ENCODE measurements at regions not wholly inside any gene's neighbourhood (a gene's known extent, or its start where the extent isn't known, plus 50 kb on each side); places are given as distances from the start of the nearest gene placed in this dataset.

GRCh38 chr4:106767991-106768390 is 268.1 kb downstream of the DKK2 start:
- H3K36me3 ChIP-seq (ENCODE audit: control insufficient read depth, insufficient read depth, low read length): no peaks in the 10 kb centered on the region
- peak overlapping the region; percentile 59 for H3K27ac ChIP-seq (ENCODE audit: low read length)
- DNase-seq: peak; percentile 42
- WGBS (ENCODE audit: insufficient coverage): 94% methylated on average over 2 of the region's 2 CpGs
- H3K9me3 ChIP-seq (replicated peaks; ENCODE audit: control insufficient read depth, low read depth, low read length): peaks cover 4% of the 10 kb centered on the region
- H3K27me3 ChIP-seq (ENCODE audit: control insufficient read depth, insufficient read depth, low read length): no peaks in the 10 kb centered on the region
- peaks cover 7% of the 10 kb centered on the region for H3K4me1 ChIP-seq (ENCODE audit: control insufficient read depth, insufficient read depth, low read length)
- H3K4me3 ChIP-seq (ENCODE audit: low read length): no peak overlapping the region

GRCh38 chr4:106766519-106766918 is 269.6 kb downstream of the DKK2 start:
- DNase-seq: no peak
- no peak overlapping the region for H3K4me3 ChIP-seq (ENCODE audit: low read length)

GRCh38 chr4:106764774-106765173 is 271.3 kb downstream of the DKK2 start:
- no peak for DNase-seq
- Histone ChIP-seq H3K4me3 (ENCODE audit: low read length) (no peak overlapping the region), H3K27me3 (ENCODE audit: control insufficient read depth, insufficient read depth, low read length) (no peaks in the 10 kb centered on the region), H3K9me3 (replicated peaks; ENCODE audit: control insufficient read depth, low read depth, low read length) (peaks cover 4% of the 10 kb centered on the region), H3K4me1 (ENCODE audit: control insufficient read depth, insufficient read depth, low read length) (peaks cover 8% of the 10 kb centered on the region), H3K27ac (ENCODE audit: low read length) (no peak overlapping the region), H3K36me3 (ENCODE audit: control insufficient read depth, insufficient read depth, low read length) (no peaks in the 10 kb centered on the region)
- WGBS (ENCODE audit: insufficient coverage): 100% methylated on average over 2 of the region's 4 CpGs

More at GRCh38 chr4:106766519-106766918, 269.6 kb downstream of the DKK2 start:
- peaks cover 4% of the 10 kb centered on the region for H3K9me3 ChIP-seq (replicated peaks; ENCODE audit: control insufficient read depth, low read depth, low read length)
- H3K4me1 ChIP-seq (ENCODE audit: control insufficient read depth, insufficient read depth, low read length): peaks cover 8% of the 10 kb centered on the region
- no peak overlapping the region for H3K27ac ChIP-seq (ENCODE audit: low read length)
- H3K27me3 ChIP-seq (ENCODE audit: control insufficient read depth, insufficient read depth, low read length): no peaks in the 10 kb centered on the region
- no peaks in the 10 kb centered on the region for H3K36me3 ChIP-seq (ENCODE audit: control insufficient read depth, insufficient read depth, low read length)

GRCh38 chr4:106762666-106763443 is 273.3 kb downstream of the DKK2 start:
- WGBS (ENCODE audit: insufficient coverage): 0% methylated on average over 2 of the region's 5 CpGs
- H3K27me3 ChIP-seq (ENCODE audit: control insufficient read depth, insufficient read depth, low read length): no peaks in the 10 kb centered on the region
- H3K4me3 ChIP-seq (ENCODE audit: low read length): no peak overlapping the region
- no peaks in the 10 kb centered on the region for H3K36me3 ChIP-seq (ENCODE audit: control insufficient read depth, insufficient read depth, low read length)
- no peaks in the 10 kb centered on the region for H3K9me3 ChIP-seq (replicated peaks; ENCODE audit: control insufficient read depth, low read depth, low read length)
- peak overlapping the region; percentile 64 for H3K27ac ChIP-seq (ENCODE audit: low read length)
- DNase-seq: peak; percentile 82
- peaks cover 4% of the 10 kb centered on the region for H3K4me1 ChIP-seq (ENCODE audit: control insufficient read depth, insufficient read depth, low read length)

GRCh38 chr4:106753426-106753825 is 282.7 kb downstream of the DKK2 start:
- Histone ChIP-seq H3K4me1 (ENCODE audit: control insufficient read depth, insufficient read depth, low read length) (no peaks in the 10 kb centered on the region), H3K27ac (ENCODE audit: low read length) (no peak overlapping the region), H3K36me3 (ENCODE audit: control insufficient read depth, insufficient read depth, low read length) (no peaks in the 10 kb centered on the region), H3K27me3 (ENCODE audit: control insufficient read depth, insufficient read depth, low read length) (no peaks in the 10 kb centered on the region), H3K4me3 (ENCODE audit: low read length) (no peak overlapping the region), H3K9me3 (replicated peaks; ENCODE audit: control insufficient read depth, low read depth, low read length) (no peaks in the 10 kb centered on the region)
- 33% methylated on average over 2 of the region's 3 CpGs for WGBS (ENCODE audit: insufficient coverage)
- DNase-seq: no peak

GRCh38 chr4:106746451-106746850 is 289.7 kb downstream of the DKK2 start:
- peak; percentile 21 for DNase-seq

GRCh38 chr4:106738121-106738520 is 298.0 kb downstream of the DKK2 start:
- no peaks in the 10 kb centered on the region for H3K4me1 ChIP-seq (ENCODE audit: control insufficient read depth, insufficient read depth, low read length)
- no peak overlapping the region for H3K4me3 ChIP-seq (ENCODE audit: low read length)
- no peak overlapping the region for H3K27ac ChIP-seq (ENCODE audit: low read length)
- no peaks in the 10 kb centered on the region for H3K9me3 ChIP-seq (replicated peaks; ENCODE audit: control insufficient read depth, low read depth, low read length)
- H3K27me3 ChIP-seq (ENCODE audit: control insufficient read depth, insufficient read depth, low read length): no peaks in the 10 kb centered on the region
- H3K36me3 ChIP-seq (ENCODE audit: control insufficient read depth, insufficient read depth, low read length): no peaks in the 10 kb centered on the region
- no peak for DNase-seq
- no CpG with 5 or more reads among the region's 5 CpGs for WGBS (ENCODE audit: insufficient coverage)

More at GRCh38 chr4:106746451-106746850, 289.7 kb downstream of the DKK2 start:
- Histone ChIP-seq H3K4me1 (ENCODE audit: control insufficient read depth, insufficient read depth, low read length) (no peaks in the 10 kb centered on the region), H3K27ac (ENCODE audit: low read length) (no peak overlapping the region), H3K27me3 (ENCODE audit: control insufficient read depth, insufficient read depth, low read length) (no peaks in the 10 kb centered on the region), H3K36me3 (ENCODE audit: control insufficient read depth, insufficient read depth, low read length) (no peaks in the 10 kb centered on the region), H3K4me3 (ENCODE audit: low read length) (no peak overlapping the region), H3K9me3 (replicated peaks; ENCODE audit: control insufficient read depth, low read depth, low read length) (no peaks in the 10 kb centered on the region)

GRCh38 chr4:106718548-106718947 is 317.6 kb downstream of the DKK2 start:
- WGBS (ENCODE audit: insufficient coverage): no CpG with 5 or more reads among the region's 1 CpG

GRCh38 chr4:106717091-106717490 is 319.0 kb downstream of the DKK2 start:
- no CpG with 5 or more reads among the region's 4 CpGs for WGBS (ENCODE audit: insufficient coverage)
- DNase-seq: peak; percentile 61
- no peaks in the 10 kb centered on the region for H3K27me3 ChIP-seq (ENCODE audit: control insufficient read depth, insufficient read depth, low read length)
- H3K36me3 ChIP-seq (ENCODE audit: control insufficient read depth, insufficient read depth, low read length): no peaks in the 10 kb centered on the region
- H3K9me3 ChIP-seq (replicated peaks; ENCODE audit: control insufficient read depth, low read depth, low read length): no peaks in the 10 kb centered on the region
- H3K4me1 ChIP-seq (ENCODE audit: control insufficient read depth, insufficient read depth, low read length): no peaks in the 10 kb centered on the region
- no peak overlapping the region for H3K27ac ChIP-seq (ENCODE audit: low read length)
- no peak overlapping the region for H3K4me3 ChIP-seq (ENCODE audit: low read length)

More at GRCh38 chr4:106718548-106718947, 317.6 kb downstream of the DKK2 start:
- Histone ChIP-seq H3K27me3 (ENCODE audit: control insufficient read depth, insufficient read depth, low read length) (no peaks in the 10 kb centered on the region), H3K4me1 (ENCODE audit: control insufficient read depth, insufficient read depth, low read length) (no peaks in the 10 kb centered on the region), H3K9me3 (replicated peaks; ENCODE audit: control insufficient read depth, low read depth, low read length) (no peaks in the 10 kb centered on the region), H3K4me3 (ENCODE audit: low read length) (no peak overlapping the region), H3K36me3 (ENCODE audit: control insufficient read depth, insufficient read depth, low read length) (no peaks in the 10 kb centered on the region), H3K27ac (ENCODE audit: low read length) (no peak overlapping the region)
- no peak for DNase-seq

GRCh38 chr4:106715825-106716224 is 320.3 kb downstream of the DKK2 start:
- Histone ChIP-seq H3K27me3 (ENCODE audit: control insufficient read depth, insufficient read depth, low read length) (no peaks in the 10 kb centered on the region), H3K4me1 (ENCODE audit: control insufficient read depth, insufficient read depth, low read length) (no peaks in the 10 kb centered on the region), H3K36me3 (ENCODE audit: control insufficient read depth, insufficient read depth, low read length) (no peaks in the 10 kb centered on the region), H3K9me3 (replicated peaks; ENCODE audit: control insufficient read depth, low read depth, low read length) (no peaks in the 10 kb centered on the region), H3K4me3 (ENCODE audit: low read length) (no peak overlapping the region), H3K27ac (ENCODE audit: low read length) (no peak overlapping the region)
- no peak for DNase-seq

GRCh38 chr4:106708464-106708816 is 327.7 kb downstream of the DKK2 start:
- WGBS (ENCODE audit: insufficient coverage): 88% methylated on average over 1 of the region's 5 CpGs
- Histone ChIP-seq H3K9me3 (replicated peaks; ENCODE audit: control insufficient read depth, low read depth, low read length) (no peaks in the 10 kb centered on the region), H3K27ac (ENCODE audit: low read length) (no peak overlapping the region), H3K4me1 (ENCODE audit: control insufficient read depth, insufficient read depth, low read length) (no peaks in the 10 kb centered on the region), H3K4me3 (ENCODE audit: low read length) (no peak overlapping the region), H3K36me3 (ENCODE audit: control insufficient read depth, insufficient read depth, low read length) (no peaks in the 10 kb centered on the region), H3K27me3 (ENCODE audit: control insufficient read depth, insufficient read depth, low read length) (no peaks in the 10 kb centered on the region)
- DNase-seq: peak; percentile 6
